Heart right ventricle (tissue), 16 donors: ENCODE measurements at regions not wholly inside any gene's neighbourhood (a gene's known extent, or its start where the extent isn't known, plus 50 kb on each side); places are given as distances from the start of the nearest gene placed in this dataset.

ENCODE experiments used
- ATAC-seq, 8 donors: fragments of 200-7000 bp; cut with Tn5 transposase; one replicate each; pipeline ENCODE4 v1.9.1; 2020; ENCODE audit warnings: mild to moderate bottlenecking in 8 of 8, moderate library complexity in 8 of 8, moderate number of reproducible peaks in 1 of 8
- DNase-seq, 2 donors: peaks; one replicate each; pipeline ENCODE4 v3.0.0-alpha.2; 2020
- H3K27ac ChIP-seq, 10 donors: fragments of 200-600 bp; sonication (generic) in 2 of 10; one replicate each; pipeline versions ENCODE4 v1.5.0 to v1.8.0; 2020 to 2022; ENCODE audit warnings: mild to moderate bottlenecking in 3 of 10
- H3K27me3 ChIP-seq, 7 donors: fragments of 200-600 bp; one replicate each; pipeline ENCODE4 v1.8.0; 2021 to 2022; ENCODE audit warnings: mild to moderate bottlenecking in 2 of 7
- H3K36me3 ChIP-seq, 9 donors: fragments of 200-600 bp; sonication (generic) in 1 of 9; one replicate each; pipeline versions ENCODE4 v1.5.0 to v1.8.0; 2020 to 2022; ENCODE audit warnings: mild to moderate bottlenecking in 2 of 9
- H3K4me1 ChIP-seq, 9 donors: fragments of 200-600 bp; sonication (generic) in 1 of 9; one replicate each; pipeline versions ENCODE4 v1.5.0 to v1.8.0; 2020 to 2022; ENCODE audit warnings: mild to moderate bottlenecking in 4 of 9
- H3K4me3 ChIP-seq, 10 donors: fragments of 200-600 bp; sonication (generic) in 2 of 10; one replicate each; pipeline versions ENCODE4 v1.5.0 to v1.8.0; 2020 to 2022; ENCODE audit warnings: mild to moderate bottlenecking in 7 of 10, moderate library complexity in 2 of 10
- H3K9me3 ChIP-seq, 11 donors: fragments of 200-600 bp in 10 of 11; sonication (generic) in 2 of 11; one replicate each; pipeline versions ENCODE4 v1.5.0 to v1.8.0; 2013 to 2022; ENCODE audit warnings: mild to moderate bottlenecking in 2 of 11, control low read depth in 1 of 11, moderate library complexity in 1 of 11
- CTCF ChIP-seq, 9 donors: fragments of 200-600 bp; sonication (generic) in 2 of 9; IDR thresholded peaks; one replicate each; pipeline versions ENCODE4 v1.5.0 to v1.8.0; 2021 to 2022; ENCODE audit warnings: antibody characterized with exemption in 9 of 9, mild to moderate bottlenecking in 5 of 9, moderate library complexity in 1 of 9
- WGBS, 2 donors: extraction: QIAGEN DNeasy Blood & Tissue Kit; methylation state at CpG; one replicate each; pipeline ENCODE4 v1.1.7; 2013; ENCODE audit warnings: inconsistent platforms in 1 of 2; 5-methylcytosine and 5-hydroxymethylcytosine counted together
- intact Hi-C, 10 donors: fragments of 100-400 bp; cut with DNase I; formaldehyde crosslinking; loops; one replicate each; pipeline versions ENCODE4 v1.11.1 to v1.14.2; 2022
- donor health status: Arrhythmogenic right ventricular cardiomyopathy.
- donor health status: ischemic (EF 13 %, LVEDD 7.1; RV severe dilation, severe dysfunction).
- donor health status: healthy with polysubstance abuse.
- donor health status: DM: no; HTN: yes; CAD: no.
- donor health status: DM: no; HTN: no; CAD: no.
- donor health status: ischemic (EF 25% LVEDD 6.9; RV normal size, moderate dysfunction).
- donor health status: ischemic (EF 25% LVEDD 5.7; RV mildly dilated, moderate dysfunction).
- donor health status: healthy.
- donor health status: DM: yes; HTN: yes; CAD: no.
- donor health status: Ischemic cardiomyopathy.
- donor health status: ischemic (EF 35%, LVEDD 5.7; RV mildly dilated, moderate dysfunction).
- donor health status: nonischemic (EF 11% LVEDD 7.7; RV severe dilation, severe dysfunction).
- donor health status: DM: yes; HTN: yes; CAD: no.
- donor health status: PGD.
- donor health status: ischemic (EF 29% LVEDD 5.4; RV normal size, mild dysfunction).
- donor health status: nonischemic (EF 23%, LVEDD 6.1; RV moderate dilation, normal function).

GRCh38 chr6:156590482-156590881 lies 186.7 kb upstream of the ARID1B start:
- WGBS, 2 donors = 85 to 87% methylated on average over 6 of the region's 6 CpGs
- no peak for DNase-seq

GRCh38 chr6:156589281-156589680 lies 187.9 kb upstream of the ARID1B start:
- no peak for TF ChIP-seq CTCF (IDR thresholded peaks at IDR 0.05)
- intact Hi-C loops = no loop called here
- Histone ChIP-seq H3K4me1 (no peaks in the 10 kb centered on the region), H3K36me3 (no peaks in the 10 kb centered on the region), H3K27ac (no peak overlapping the region), H3K27me3 (peaks cover 0 to 8% (median 0%) of the 10 kb centered on the region in 7 donors), H3K4me3 (no peak overlapping the region), H3K9me3 (no peaks in the 10 kb centered on the region)
- DNase-seq (no peak), ATAC-seq (no peak)
- 50 to 64% methylated on average over 1 of the region's 1 CpG for WGBS, 2 donors

More at GRCh38 chr6:156590482-156590881, 186.7 kb upstream of the ARID1B start:
- no peaks in the 10 kb centered on the region for H3K4me1 ChIP-seq
- no peak for ATAC-seq
- H3K27me3 ChIP-seq = peaks cover 0 to 8% (median 0%) of the 10 kb centered on the region in 7 donors
- H3K4me3 ChIP-seq = no peak overlapping the region
- no peak overlapping the region for H3K27ac ChIP-seq
- H3K9me3 ChIP-seq = no peaks in the 10 kb centered on the region
- no peak for TF ChIP-seq CTCF (IDR thresholded peaks at IDR 0.05)
- H3K36me3 ChIP-seq = no peaks in the 10 kb centered on the region
- intact Hi-C loops = no loop called here

- 83 to 90% methylated on average over 3 of the region's 3 CpGs for WGBS, 2 donors
- H3K9me3 ChIP-seq = no peaks in the 10 kb centered on the region
- H3K36me3 ChIP-seq = no peaks in the 10 kb centered on the region
- H3K4me3 ChIP-seq = no peak overlapping the region
- ATAC-seq (no peak), DNase-seq (no peak)
- intact Hi-C loops = no loop called here
- TF ChIP-seq CTCF (IDR thresholded peaks at IDR 0.05) = no peak
- no peaks in the 10 kb centered on the region for H3K4me1 ChIP-seq
- no peak overlapping the region for H3K27ac ChIP-seq
- peaks cover 0 to 4% (median 0%) of the 10 kb centered on the region in 7 donors for H3K27me3 ChIP-seq
Observed at GRCh38 chr6:156587751-156588301, 189.4 kb upstream of the ARID1B start.

- peaks cover 0 to 4% (median 0%) of the 10 kb centered on the region in 7 donors for H3K27me3 ChIP-seq
- H3K27ac ChIP-seq = no peak overlapping the region
- H3K36me3 ChIP-seq = no peaks in the 10 kb centered on the region
- H3K4me3 ChIP-seq = no peak overlapping the region
- H3K4me1 ChIP-seq = no peaks in the 10 kb centered on the region
- intact Hi-C loops = no loop called here
- no peak for DNase-seq
- no peak for ATAC-seq
- no peaks in the 10 kb centered on the region for H3K9me3 ChIP-seq
- no peak for TF ChIP-seq CTCF (IDR thresholded peaks at IDR 0.05)
Observed at GRCh38 chr6:156587071-156587470, 190.1 kb upstream of the ARID1B start.
